Stimulated activated naive CD8-positive, alpha-beta T cell treated with anti-CD3 and anti-CD28 coated beads, Interleukin-15, amount 100 ng/mL, for 72 hours (primary cell): ENCODE measurements at regions not wholly inside any gene's neighbourhood (a gene's known extent, or its start where the extent isn't known, plus 50 kb on each side); places are given as distances from the start of the nearest gene placed in this dataset.

Source experiments
- ATAC-seq: fragments of 150-1000 bp; cut with Tn5 transposase; 2 replicates; pipeline ENCODE4 v1.10.0; 2021; ENCODE audit warnings: mild to moderate bottlenecking, moderate library complexity
- DNase-seq, 2 donors: peaks; one replicate each; pipeline ENCODE4 v3.0.0; 2021 to 2022
- H3K27ac Mint-ChIP-seq, 2 donors: one replicate each; pipeline ENCODE4 v1.8.0; 2022; ENCODE audit warnings: mild to moderate bottlenecking in 2 of 2, mixed read lengths in 2 of 2, moderate library complexity in 2 of 2
- H3K27me3 Mint-ChIP-seq: one replicate; pipeline ENCODE4 v1.8.0; 2022; ENCODE audit warnings: mixed read lengths
- H3K4me1 Mint-ChIP-seq: one replicate; pipeline ENCODE4 v1.8.0; 2022; ENCODE audit warnings: mild to moderate bottlenecking, mixed read lengths
- H3K4me3 Mint-ChIP-seq, 2 donors: one replicate each; pipeline ENCODE4 v1.8.0; 2022; ENCODE audit warnings: mild to moderate bottlenecking in 2 of 2, mixed read lengths in 2 of 2, moderate library complexity in 1 of 2
- H3K9me3 Mint-ChIP-seq, 2 donors: one replicate each; pipeline ENCODE4 v1.8.0; 2022; ENCODE audit warnings: mixed read lengths in 2 of 2

- no peak overlapping the region for H3K4me3 Mint-ChIP-seq
- no peak for ATAC-seq
- no peaks in the 10 kb centered on the region for H3K9me3 Mint-ChIP-seq
- no peaks in the 10 kb centered on the region for H3K4me1 Mint-ChIP-seq
- no peak for DNase-seq
- no peak overlapping the region for H3K27ac Mint-ChIP-seq
- H3K27me3 Mint-ChIP-seq: peaks cover 9% of the 10 kb centered on the region
Measured at GRCh38 chr6:132068766-132069165, 117.6 kb upstream of the CCN2 start.

GRCh38 chr6:132067286-132067685 lies 116.1 kb upstream of the CCN2 start:
- Mint-ChIP-seq H3K4me3 (no peak overlapping the region), H3K27me3 (peaks cover 9% of the 10 kb centered on the region), H3K4me1 (no peaks in the 10 kb centered on the region), H3K27ac (no peak overlapping the region), H3K9me3 (no peaks in the 10 kb centered on the region)
- DNase-seq (no peak), ATAC-seq (no peak)

- DNase-seq: no peak
- H3K4me1 Mint-ChIP-seq: no peaks in the 10 kb centered on the region
- H3K27me3 Mint-ChIP-seq: peaks cover 9% of the 10 kb centered on the region
- H3K4me3 Mint-ChIP-seq: no peak overlapping the region
- no peak for ATAC-seq
- no peak overlapping the region for H3K27ac Mint-ChIP-seq
- no peaks in the 10 kb centered on the region for H3K9me3 Mint-ChIP-seq
Measured at GRCh38 chr6:132065556-132065955, 114.4 kb upstream of the CCN2 start.

- DNase-seq (no peak), ATAC-seq (no peak)
- Mint-ChIP-seq H3K27ac (no peak overlapping the region), H3K4me1 (no peaks in the 10 kb centered on the region), H3K9me3 (no peaks in the 10 kb centered on the region), H3K27me3 (peaks cover 9% of the 10 kb centered on the region), H3K4me3 (no peak overlapping the region)
Measured at GRCh38 chr6:132063738-132064137, 112.6 kb upstream of the CCN2 start.

GRCh38 chr6:132063204-132063603 lies 112.0 kb upstream of the CCN2 start:
- ATAC-seq (no peak), DNase-seq (no peak)
- no peak overlapping the region for H3K27ac Mint-ChIP-seq
- no peak overlapping the region for H3K4me3 Mint-ChIP-seq
- H3K4me1 Mint-ChIP-seq: no peaks in the 10 kb centered on the region
- no peaks in the 10 kb centered on the region for H3K9me3 Mint-ChIP-seq
- H3K27me3 Mint-ChIP-seq: peaks cover 9% of the 10 kb centered on the region

GRCh38 chr6:132062626-132063025 lies 111.5 kb upstream of the CCN2 start:
- no peaks in the 10 kb centered on the region for H3K4me1 Mint-ChIP-seq
- H3K27me3 Mint-ChIP-seq: peaks cover 9% of the 10 kb centered on the region
- ATAC-seq (no peak), DNase-seq (no peak)
- H3K9me3 Mint-ChIP-seq: no peaks in the 10 kb centered on the region
- H3K27ac Mint-ChIP-seq: no peak overlapping the region
- no peak overlapping the region for H3K4me3 Mint-ChIP-seq

GRCh38 chr6:132061381-132061780 lies 110.2 kb upstream of the CCN2 start:
- ATAC-seq: no peak
- Mint-ChIP-seq H3K27me3 (peaks cover 9% of the 10 kb centered on the region), H3K4me1 (no peaks in the 10 kb centered on the region), H3K9me3 (peaks cover 0 to 8% of the 10 kb centered on the region in 2 donors), H3K27ac (no peak overlapping the region), H3K4me3 (no peak overlapping the region)
- no peak for DNase-seq

GRCh38 chr6:132060591-132060990 lies 109.4 kb upstream of the CCN2 start:
- Mint-ChIP-seq H3K9me3 (peaks cover 0 to 8% of the 10 kb centered on the region in 2 donors), H3K4me3 (no peak overlapping the region), H3K27ac (no peak overlapping the region), H3K4me1 (no peaks in the 10 kb centered on the region), H3K27me3 (peaks cover 3% of the 10 kb centered on the region)
- DNase-seq (no peak), ATAC-seq (no peak)

- ATAC-seq: no peak
- Mint-ChIP-seq H3K9me3 (peaks cover 0 to 13% of the 10 kb centered on the region in 2 donors), H3K4me3 (no peak overlapping the region), H3K4me1 (no peaks in the 10 kb centered on the region), H3K27ac (no peak overlapping the region), H3K27me3 (no peaks in the 10 kb centered on the region)
- no peak for DNase-seq
Measured at GRCh38 chr6:132058975-132059374, 107.8 kb upstream of the CCN2 start.

- no peak for DNase-seq
- no peak for ATAC-seq
- H3K9me3 Mint-ChIP-seq: peaks cover 0 to 13% of the 10 kb centered on the region in 2 donors
- no peaks in the 10 kb centered on the region for H3K27me3 Mint-ChIP-seq
- H3K4me3 Mint-ChIP-seq: no peak overlapping the region
- peak overlapping the region in 1 of 2 donors; percentile 80 for H3K27ac Mint-ChIP-seq
- no peaks in the 10 kb centered on the region for H3K4me1 Mint-ChIP-seq
Measured at GRCh38 chr6:132054525-132054924, 103.4 kb upstream of the CCN2 start.

- peaks cover 0 to 13% of the 10 kb centered on the region in 2 donors for H3K9me3 Mint-ChIP-seq
- no peaks in the 10 kb centered on the region for H3K27me3 Mint-ChIP-seq
- no peak overlapping the region for H3K4me3 Mint-ChIP-seq
- no peak for ATAC-seq
- no peak overlapping the region for H3K27ac Mint-ChIP-seq
- no peak for DNase-seq
- no peaks in the 10 kb centered on the region for H3K4me1 Mint-ChIP-seq
Measured at GRCh38 chr6:132053511-132053910, 102.3 kb upstream of the CCN2 start.

GRCh38 chr6:132052096-132052495 lies 100.9 kb upstream of the CCN2 start:
- H3K9me3 Mint-ChIP-seq: peaks cover 0 to 11% of the 10 kb centered on the region in 2 donors
- DNase-seq (no peak), ATAC-seq (no peak)
- H3K27me3 Mint-ChIP-seq: no peaks in the 10 kb centered on the region
- H3K4me3 Mint-ChIP-seq: no peak overlapping the region
- H3K4me1 Mint-ChIP-seq: no peaks in the 10 kb centered on the region
- H3K27ac Mint-ChIP-seq: no peak overlapping the region

- H3K27ac Mint-ChIP-seq: no peak overlapping the region
- H3K4me1 Mint-ChIP-seq: no peaks in the 10 kb centered on the region
- no peaks in the 10 kb centered on the region for H3K9me3 Mint-ChIP-seq
- no peak overlapping the region for H3K4me3 Mint-ChIP-seq
- H3K27me3 Mint-ChIP-seq: no peaks in the 10 kb centered on the region
- no peak for DNase-seq
- no peak for ATAC-seq
Measured at GRCh38 chr6:132045877-132046276, 94.7 kb upstream of the CCN2 start.

- no peak for ATAC-seq
- no peak for DNase-seq
- Mint-ChIP-seq H3K27me3 (no peaks in the 10 kb centered on the region), H3K4me1 (no peaks in the 10 kb centered on the region), H3K9me3 (no peaks in the 10 kb centered on the region), H3K4me3 (no peak overlapping the region), H3K27ac (peak overlapping the region in 1 of 2 donors; percentile 50)
Measured at GRCh38 chr6:132043148-132043547, 92.0 kb upstream of the CCN2 start.

- ATAC-seq: no peak
- H3K9me3 Mint-ChIP-seq: no peaks in the 10 kb centered on the region
- H3K4me3 Mint-ChIP-seq: no peak overlapping the region
- H3K27me3 Mint-ChIP-seq: no peaks in the 10 kb centered on the region
- no peak for DNase-seq
- no peaks in the 10 kb centered on the region for H3K4me1 Mint-ChIP-seq
- H3K27ac Mint-ChIP-seq: no peak overlapping the region
Measured at GRCh38 chr6:132041706-132042105, 90.5 kb upstream of the CCN2 start.

GRCh38 chr6:132028029-132028428 lies 76.9 kb upstream of the CCN2 start:
- Mint-ChIP-seq H3K4me1 (no peaks in the 10 kb centered on the region), H3K9me3 (peaks cover 5 to 7% of the 10 kb centered on the region in 2 donors), H3K27me3 (no peaks in the 10 kb centered on the region), H3K4me3 (no peak overlapping the region), H3K27ac (no peak overlapping the region)
- ATAC-seq (no peak), DNase-seq (no peak)

- ATAC-seq: no peak
- no peaks in the 10 kb centered on the region for H3K4me1 Mint-ChIP-seq
- no peak overlapping the region for H3K4me3 Mint-ChIP-seq
- peaks cover 5 to 7% of the 10 kb centered on the region in 2 donors for H3K9me3 Mint-ChIP-seq
- H3K27me3 Mint-ChIP-seq: no peaks in the 10 kb centered on the region
- DNase-seq: no peak
- H3K27ac Mint-ChIP-seq: no peak overlapping the region
Measured at GRCh38 chr6:132025468-132025867, 74.3 kb upstream of the CCN2 start.
